ENCODE measurements at regions not wholly inside any gene's neighbourhood (a gene's known extent, or its start where the extent isn't known, plus 50 kb on each side); places are given as distances from the start of the nearest gene placed in this dataset.

GRCh38 chr1:103986792-103987191 lies 237.1 kb downstream of the AMY1C start:
- TF ChIP-seq CTCF (IDR thresholded peaks at IDR 0.05 in 4 of 5, conservative IDR thresholded peaks at IDR 0.05 in 1 of 5), result no peak
- TF ChIP-seq POLR2A (IDR thresholded peaks at IDR 0.05), result no peak
